ENCODE measurements at regions not wholly inside any gene's neighbourhood (a gene's known extent, or its start where the extent isn't known, plus 50 kb on each side); places are given as distances from the start of the nearest gene placed in this dataset.
"Not testable (repeated sequence)": the region's sequence is repeated elsewhere in the genome, so short reads cannot be mapped to it uniquely, and the experiment has no call there.

GRCh38 chr6:27854421-27854820 lies 57.8 kb downstream of the OR2B2 start:
- DNase-seq (ENCODE audit: low read depth, low spot score), result no peak

GRCh38 chr6:27851440-27851839 lies 60.8 kb downstream of the OR2B2 start:
- no peak for DNase-seq (ENCODE audit: low read depth, low spot score)

DNA sequence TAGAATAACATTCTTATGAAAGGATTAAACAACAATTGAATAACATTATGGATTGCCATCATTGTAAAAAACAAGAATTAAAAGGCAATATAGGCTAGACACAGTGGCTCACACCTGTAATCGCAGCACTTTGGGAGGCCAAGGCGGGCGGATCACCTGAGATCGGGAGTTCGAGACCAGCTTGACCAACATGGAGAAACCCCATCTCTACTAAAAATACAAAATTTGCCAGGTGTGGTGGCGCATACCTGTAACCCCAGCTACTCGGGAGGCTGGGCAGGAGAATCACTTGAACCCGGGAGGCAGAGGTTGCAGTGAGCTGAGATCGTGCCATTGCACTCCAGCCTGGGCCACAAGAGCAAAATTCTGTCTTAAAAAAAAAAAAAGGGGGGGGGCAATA lies 63.2 kb downstream of the OR2B2 start:
- not testable (repeated sequence) for DNase-seq (ENCODE audit: low read depth, low spot score)

- no peak for DNase-seq (ENCODE audit: low read depth, low spot score)
Measured at GRCh38 chr6:27847706-27848105, 64.5 kb downstream of the OR2B2 start.

GRCh38 chr6:27840572-27840971 lies 71.6 kb downstream of the OR2B2 start:
- DNase-seq (ENCODE audit: low read depth, low spot score), result no peak

DNA sequence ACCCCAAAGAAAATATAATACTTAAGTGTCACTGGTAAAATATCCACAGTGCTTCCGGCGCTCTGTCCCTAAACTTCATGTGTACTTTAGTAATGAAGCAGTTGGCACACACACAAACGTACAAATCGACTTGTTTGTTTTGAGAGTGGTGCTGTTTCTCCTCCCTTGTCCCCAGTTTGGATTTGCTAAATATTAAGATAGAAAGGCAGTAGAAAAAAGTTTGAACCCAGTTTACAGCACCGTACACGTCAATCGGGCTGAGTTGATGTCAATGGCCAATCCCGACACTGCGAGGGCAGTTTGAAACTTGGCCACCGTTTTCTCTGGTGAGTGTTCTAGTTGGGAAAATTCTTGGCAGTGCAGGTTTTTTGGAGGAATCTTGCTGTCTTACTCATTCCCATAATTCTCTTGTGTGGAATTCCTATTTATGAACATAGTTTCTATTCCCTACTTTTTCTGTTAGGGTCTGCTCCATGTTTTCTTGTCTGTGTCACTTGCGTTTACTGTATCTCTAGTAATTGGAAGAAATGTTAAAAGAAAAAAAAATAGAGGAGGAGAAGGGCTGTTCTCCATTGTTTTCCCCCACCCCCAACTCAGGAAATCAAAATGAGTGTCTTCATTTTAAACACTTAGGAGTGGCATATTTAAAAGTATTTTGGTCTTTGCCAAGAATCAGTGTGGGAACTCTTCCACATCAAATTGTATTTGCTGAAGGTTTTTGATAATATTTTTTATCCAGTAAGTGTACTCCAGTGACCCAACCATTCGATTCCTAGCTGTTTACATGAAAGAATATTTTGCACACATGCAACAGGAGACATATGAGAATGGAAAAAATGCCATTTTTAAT lies 72.3 kb downstream of the OR2B2 start:
- no peak for DNase-seq (ENCODE audit: low read depth, low spot score)

DNA sequence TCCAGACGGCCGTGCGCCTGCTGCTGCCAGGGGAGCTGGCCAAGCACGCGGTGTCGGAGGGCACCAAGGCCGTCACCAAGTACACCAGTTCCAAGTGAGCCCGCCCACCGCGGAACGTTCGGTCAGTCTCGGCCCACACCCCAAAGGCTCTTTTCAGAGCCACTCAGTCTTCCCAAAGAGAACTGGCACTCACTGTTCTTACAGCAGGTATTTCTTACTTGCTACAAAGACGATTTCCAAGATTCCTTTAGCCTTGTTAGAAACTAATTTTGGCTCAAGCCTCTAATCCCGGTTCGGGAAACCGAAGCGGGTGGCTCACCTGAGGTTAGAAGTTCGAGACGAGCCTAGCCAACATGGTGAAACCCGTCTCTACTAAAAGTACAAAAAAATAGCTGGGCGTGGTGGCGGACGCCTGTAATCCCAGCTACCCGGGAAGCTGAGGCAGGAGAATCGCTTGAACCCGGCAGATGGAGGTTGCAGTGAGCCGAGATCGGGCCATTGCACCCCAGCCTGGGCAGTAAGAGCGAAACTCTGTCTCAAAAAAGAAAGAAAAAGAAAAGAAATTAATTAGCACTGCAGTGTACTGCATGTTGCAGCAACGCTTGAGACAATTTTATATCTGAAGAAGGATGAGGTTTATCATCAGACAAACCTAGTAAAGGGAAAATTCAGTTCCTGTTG lies 73.1 kb downstream of the OR2B2 start:
- no peak for DNase-seq (ENCODE audit: low read depth, low spot score)

GRCh38 chr6:27838058-27838944 lies 73.9 kb downstream of the OR2B2 start:
- DNase-seq (ENCODE audit: low read depth, low spot score), result peak; percentile 97

DNA sequence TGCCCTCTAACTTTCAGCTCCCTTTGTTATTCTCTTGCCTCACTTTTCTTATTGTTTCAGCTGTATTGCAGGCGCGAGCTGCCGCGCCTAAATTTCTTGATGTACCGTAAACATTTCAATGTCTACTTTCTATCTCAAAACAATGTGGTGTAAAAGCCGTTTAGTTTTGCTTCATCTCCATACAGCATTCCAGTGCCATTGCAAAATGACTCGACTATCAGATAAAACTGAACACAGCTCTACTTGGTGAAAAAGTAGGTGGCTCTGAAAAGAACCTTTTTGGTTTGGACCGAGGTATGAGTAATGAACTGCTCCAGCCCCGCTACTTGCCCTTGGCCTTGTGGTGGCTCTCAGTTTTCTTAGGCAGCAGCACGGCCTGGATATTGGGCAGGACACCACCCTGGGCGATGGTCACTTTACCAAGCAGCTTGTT lies 74.6 kb downstream of the OR2B2 start:
- DNase-seq (ENCODE audit: low read depth, low spot score), result no peak

DNA sequence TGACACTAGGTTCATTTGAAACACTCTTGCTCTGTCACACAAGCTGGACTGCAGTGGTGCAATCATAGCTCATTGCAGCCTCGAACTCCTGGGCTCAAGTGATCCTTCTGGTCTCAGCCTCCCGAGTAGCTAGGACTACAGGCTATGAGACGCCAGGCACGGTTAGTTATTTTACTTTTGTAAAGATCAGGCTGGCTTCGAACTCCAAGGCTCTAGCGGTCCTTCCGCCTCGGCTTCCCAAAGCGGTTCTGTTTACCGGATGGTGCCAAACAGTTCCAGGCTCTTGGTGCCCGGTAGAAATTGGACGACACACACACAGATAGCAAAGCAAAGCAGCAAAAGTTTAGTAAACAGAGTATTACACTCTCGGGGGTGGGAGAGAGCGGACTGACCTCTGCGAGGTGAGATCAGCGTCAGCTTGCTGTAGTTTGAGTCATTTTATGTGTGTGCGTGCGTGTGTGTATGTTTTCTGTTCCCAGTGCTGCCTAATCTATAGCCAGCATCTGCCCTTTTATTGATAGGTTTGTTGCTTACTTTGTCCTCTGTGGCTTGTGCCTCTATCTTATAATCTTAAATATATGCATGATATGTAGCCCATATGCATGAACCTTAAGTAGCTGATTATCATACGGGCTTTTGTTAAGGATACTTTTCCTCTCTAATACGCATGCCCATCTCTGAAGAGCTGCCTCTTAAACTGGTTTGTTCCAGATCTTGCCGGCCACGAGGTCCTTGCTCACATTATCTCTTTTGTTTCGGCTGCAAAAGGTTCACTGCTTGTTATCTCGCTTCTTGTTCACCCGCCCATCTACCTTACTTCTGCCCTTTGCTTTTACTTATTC lies 75.2 kb downstream of the OR2B2 start:
- DNase-seq (ENCODE audit: low read depth, low spot score), result peak; percentile 55

DNA sequence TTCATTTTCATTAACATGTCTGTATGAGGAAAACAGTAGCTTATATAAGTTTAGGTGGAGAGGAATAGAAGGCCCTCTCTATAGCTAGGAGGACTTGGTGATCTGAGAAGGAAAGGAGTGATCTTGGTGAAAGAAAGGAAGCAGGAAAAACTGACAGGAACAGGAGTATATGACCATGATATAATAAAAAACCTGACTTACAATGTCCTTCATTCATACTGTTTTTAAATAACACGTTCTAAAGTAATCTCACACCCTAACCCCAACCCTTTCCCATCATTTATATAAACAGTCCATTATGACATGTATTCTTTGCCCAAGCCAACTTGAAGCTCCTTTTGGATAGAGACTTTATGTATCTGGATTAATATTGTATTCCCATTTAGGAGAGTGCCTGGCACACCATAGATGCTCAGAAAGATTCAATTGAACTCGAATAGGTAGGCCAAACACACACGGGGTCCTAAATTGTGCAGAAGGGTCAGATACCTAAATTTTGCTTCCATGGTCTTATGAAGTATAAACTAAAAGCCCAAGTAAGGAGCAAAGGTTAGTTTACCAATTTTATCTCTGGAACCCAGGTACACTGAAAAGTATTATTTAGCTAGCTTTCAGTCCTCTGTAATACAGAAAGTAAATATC lies 75.9 kb downstream of the OR2B2 start:
- no peak for DNase-seq (ENCODE audit: low read depth, low spot score)

GRCh38 chr6:27834879-27835549 lies 77.2 kb downstream of the OR2B2 start:
- DNase-seq (ENCODE audit: low read depth, low spot score), result no peak

GRCh38 chr6:27834384-27834783 lies 77.8 kb downstream of the OR2B2 start:
- no peak for DNase-seq (ENCODE audit: low read depth, low spot score)

DNA sequence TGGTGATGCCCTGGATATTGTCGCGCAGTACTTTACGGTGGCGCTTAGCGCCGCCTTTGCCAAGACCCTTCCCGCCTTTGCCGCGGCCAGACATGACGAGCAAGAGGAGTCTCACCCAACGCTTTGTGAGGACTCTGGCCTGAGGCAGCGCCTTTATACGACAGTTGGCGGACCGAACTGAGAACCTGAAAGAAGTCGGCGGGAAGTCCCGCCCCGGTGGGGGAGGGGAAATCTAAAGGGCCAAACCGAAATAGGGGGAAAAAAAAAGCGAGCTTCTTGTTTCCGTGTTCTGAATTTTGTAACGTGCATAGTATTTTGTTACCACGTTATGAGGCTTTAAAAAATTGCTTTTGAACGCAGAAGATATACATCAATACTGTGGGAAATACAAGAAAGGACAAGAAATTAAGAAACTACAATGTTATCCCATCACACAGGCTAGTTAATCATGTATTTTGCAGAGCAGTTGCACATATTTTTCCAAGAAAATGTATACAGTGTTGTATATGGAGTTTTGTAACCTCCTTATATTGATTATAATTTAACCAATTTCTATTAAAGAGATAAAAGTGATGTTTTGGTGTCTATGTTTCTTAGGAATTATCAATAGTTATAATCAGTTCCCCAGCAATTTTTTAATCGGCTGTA lies 80.6 kb downstream of the OR2B2 start:
- DNase-seq (ENCODE audit: low read depth, low spot score), result not testable (repeated sequence)

DNA sequence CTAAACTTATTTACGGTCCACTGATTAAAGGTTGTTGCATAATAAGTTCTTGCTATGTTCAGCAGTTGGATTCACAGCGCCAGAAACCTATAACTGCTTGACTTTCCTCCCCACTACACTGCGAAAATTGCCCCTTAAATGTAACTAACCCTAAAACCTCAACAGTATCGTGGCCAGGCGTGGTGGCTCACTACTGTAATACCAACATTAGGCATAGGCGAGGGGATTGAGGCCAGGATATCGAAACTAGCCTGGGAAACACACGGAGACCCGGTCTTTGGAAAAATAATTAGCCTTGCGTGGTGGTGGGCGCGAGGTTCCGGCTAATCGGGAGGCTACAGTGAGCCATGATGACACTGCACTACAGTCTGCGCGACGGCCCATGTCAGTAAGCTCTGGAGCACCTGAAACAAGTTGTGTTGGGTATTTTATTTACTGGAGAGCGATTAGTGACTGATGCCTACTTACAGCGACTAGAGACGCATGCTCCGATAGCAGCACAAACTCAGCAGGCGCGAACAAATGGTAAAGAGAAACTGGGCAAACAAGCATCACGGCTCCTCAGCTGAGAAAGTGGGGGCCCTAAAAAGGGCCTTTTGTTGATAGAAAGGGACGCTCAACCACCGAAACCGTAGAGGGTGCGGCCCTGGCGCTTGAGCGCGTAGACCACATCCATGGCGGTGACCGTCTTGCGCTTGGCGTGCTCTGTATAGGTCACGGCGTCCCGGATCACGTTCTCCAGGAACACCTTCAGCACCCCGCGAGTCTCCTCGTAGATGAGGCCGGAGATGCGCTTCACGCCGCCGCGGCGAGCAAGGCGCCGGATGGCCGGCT lies 81.4 kb downstream of the OR2B2 start:
- DNase-seq (ENCODE audit: low read depth, low spot score), result not testable (repeated sequence)

GRCh38 chr6:27830212-27830599 lies 82.0 kb downstream of the OR2B2 start:
- no peak for DNase-seq (ENCODE audit: low read depth, low spot score)

DNA sequence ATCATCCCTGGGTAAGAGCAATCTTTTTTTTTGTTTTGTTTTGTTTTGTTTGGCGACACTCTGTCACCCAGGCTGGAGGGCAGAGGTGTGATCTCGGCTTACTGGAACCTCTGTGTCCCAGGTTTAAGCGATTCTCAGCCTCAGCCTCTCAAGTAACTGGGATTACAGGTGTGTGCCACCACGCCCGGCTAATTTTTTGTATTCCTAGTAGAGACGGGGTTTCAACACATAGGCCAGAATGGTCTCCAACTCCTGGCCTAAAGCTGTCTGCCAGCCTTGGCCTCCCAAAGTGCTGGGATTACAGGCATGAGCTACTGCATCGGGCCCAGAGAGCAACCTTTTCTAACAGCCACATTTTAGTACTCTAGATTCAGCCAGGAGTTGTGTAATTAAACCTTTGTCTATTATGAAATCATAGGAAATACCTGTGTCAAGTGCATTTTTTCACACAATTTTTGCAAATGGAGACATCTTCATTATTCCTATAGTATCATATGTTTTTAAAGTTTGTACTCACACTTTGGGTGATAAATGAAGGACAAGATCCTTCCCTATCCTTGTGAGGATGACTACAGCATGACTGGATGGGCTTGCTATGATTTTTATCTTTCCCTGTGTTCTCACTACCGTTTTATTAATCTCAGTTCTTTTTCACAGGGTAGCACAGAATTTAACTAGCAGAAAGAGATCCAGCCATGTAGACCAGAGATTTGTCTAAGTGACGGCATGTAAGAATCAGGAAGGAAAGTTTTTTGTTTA lies 82.6 kb downstream of the OR2B2 start:
- no peak for DNase-seq (ENCODE audit: low read depth, low spot score)

GRCh38 chr6:27827477-27827876 lies 84.7 kb downstream of the OR2B2 start:
- DNase-seq (ENCODE audit: low read depth, low spot score), result not testable (repeated sequence)
